NCI-H69 (cell line): ENCODE measurements at regions not wholly inside any gene's neighbourhood (a gene's known extent, or its start where the extent isn't known, plus 50 kb on each side); places are given as distances from the start of the nearest gene placed in this dataset.

Experiments
- DNase-seq: peaks from one replicate; lab custom pipeline; 2025; lab: John Stamatoyannopoulos, UW

- DNase-seq = no peak
Measured at GRCh38 chr1:227370533-227371254, 52.4 kb upstream of the CDC42BPA start.

- DNase-seq = no peak
Measured at GRCh38 chr1:227369102-227369760, 50.9 kb upstream of the CDC42BPA start.
